Stimulated activated CD4-positive, alpha-beta T cell treated with anti-CD3 and anti-CD28 coated beads, Interleukin-12 subunit alpha, Interleukin-12 subunit beta, amount 100 ng/mL, for 4 hours (primary cell): ENCODE measurements at regions not wholly inside any gene's neighbourhood (a gene's known extent, or its start where the extent isn't known, plus 50 kb on each side); places are given as distances from the start of the nearest gene placed in this dataset.
"Not testable (repeated sequence)": the region's sequence is repeated elsewhere in the genome, so short reads cannot be mapped to it uniquely, and the experiment has no call there.

Experiments used
- DNase-seq: peaks from one replicate; pipeline ENCODE4 v3.0.0-alpha.2; 2020

DNA sequence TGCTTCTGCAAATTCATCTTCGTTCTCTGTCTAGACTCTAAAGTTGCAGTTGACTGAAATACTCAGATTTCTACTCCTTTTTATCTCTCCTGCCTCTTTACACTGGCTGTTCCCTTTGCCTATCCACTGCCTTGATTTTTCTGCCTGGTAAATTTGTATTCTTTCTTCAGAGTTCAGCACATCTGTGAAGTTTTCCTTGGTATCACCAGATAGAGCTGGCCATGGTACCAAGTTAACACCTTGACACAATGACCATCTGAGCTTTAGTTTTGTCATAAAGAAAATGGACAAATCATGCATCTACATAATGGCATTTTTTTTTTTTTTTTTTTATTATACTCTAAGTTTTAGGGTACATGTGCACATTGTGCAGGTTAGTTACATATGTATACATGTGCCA is 143.0 kb downstream of the PPP1R3A start:
- no peak for DNase-seq

DNA sequence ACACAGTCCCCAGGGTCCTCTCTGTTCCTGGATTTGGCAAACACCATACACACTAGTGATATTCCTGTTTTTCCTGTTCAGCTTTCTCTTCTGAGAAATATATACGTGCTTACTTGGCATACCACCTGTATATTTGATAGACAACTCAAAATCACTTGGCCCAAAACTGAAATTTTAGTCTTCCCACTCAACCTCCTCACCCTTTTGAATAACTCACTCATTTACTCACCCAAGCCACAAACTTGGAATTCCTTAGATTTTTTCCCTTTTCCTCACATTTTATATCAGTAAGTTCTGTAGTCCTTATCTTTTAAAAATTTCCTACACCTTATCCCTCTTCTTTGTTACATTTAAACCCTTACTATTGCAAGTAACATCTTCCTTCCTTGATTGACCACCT is 143.4 kb downstream of the PPP1R3A start:
- no peak for DNase-seq

- DNase-seq, result no peak
Observed at GRCh38 chr7:113774182-113774807, 144.5 kb downstream of the PPP1R3A start.

DNA sequence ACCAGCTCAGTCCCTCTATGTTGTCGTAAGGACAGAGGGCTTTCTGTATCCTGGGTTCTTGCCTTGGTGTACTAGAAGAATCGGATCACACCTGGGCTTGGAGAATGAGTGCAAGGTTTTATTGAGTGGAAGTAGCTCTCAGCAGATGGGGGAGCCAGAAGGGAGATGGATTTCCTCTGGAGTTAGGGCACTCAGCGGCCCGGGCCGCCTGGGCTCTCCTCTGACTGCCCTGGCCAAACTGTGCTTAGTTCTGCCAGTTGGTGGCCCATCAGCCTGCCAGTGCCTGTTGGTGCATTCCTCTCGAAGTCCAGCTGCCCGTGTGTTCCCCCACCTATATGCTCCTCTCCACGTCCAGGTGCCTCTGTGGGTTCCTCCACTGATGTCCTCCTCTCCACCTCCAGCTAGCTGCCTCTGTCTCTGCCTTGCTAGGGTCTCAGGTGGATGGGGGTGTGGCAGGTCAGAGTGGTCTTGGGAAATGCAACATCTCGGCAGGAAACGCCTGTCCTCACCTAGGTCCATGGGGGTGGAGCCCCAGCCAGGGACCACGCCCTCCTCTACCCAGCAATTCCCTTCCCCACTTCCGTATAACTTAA is 148.6 kb downstream of the PPP1R3A start:
- DNase-seq, result no peak

DNA sequence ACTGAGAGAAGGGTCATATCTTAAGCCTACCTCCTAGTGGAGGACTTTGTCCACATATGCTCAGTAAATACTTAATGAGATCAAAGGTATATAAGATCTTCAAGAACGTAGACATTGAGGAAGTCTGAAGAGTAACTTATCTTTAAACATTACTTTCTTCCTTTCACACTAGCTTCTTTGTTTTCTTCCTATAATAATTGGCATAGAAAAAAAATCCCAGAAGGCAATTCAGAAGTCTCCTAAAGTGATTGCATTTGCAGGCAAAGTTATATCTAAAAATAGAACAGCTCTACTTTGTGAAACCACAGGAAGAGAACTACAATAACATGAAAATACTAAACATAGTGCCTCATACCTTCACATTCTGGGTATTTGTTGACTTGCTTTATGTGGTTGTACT is 150.4 kb downstream of the PPP1R3A start:
- no peak for DNase-seq

GRCh38 chr7:113764401-113765035 is 154.3 kb downstream of the PPP1R3A start:
- DNase-seq, result no peak

GRCh38 chr7:113763226-113763625 is 155.6 kb downstream of the PPP1R3A start:
- DNase-seq, result no peak

- no peak for DNase-seq
Observed at GRCh38 chr7:113756250-113756649, 162.6 kb downstream of the PPP1R3A start.

DNA sequence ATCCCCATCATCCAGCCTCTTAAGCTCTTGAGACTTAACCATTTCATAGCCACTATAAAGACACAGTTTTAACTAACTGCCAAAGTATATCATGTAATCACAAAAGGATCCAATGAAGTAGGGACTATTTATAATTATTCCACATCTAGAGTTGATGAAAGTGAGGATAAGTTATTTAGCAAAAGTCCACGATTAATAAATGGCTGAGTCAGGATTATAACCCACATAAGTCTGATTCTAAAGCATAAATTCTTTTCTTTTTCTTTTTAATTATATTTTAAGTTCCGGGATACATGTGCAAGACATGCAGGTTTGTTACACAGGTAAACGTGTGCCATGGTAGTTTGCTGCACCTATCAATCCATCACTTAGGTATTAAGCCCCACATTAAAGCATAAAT is 166.1 kb downstream of the PPP1R3A start:
- no peak for DNase-seq

GRCh38 chr7:113752289-113752688 is 166.5 kb downstream of the PPP1R3A start:
- no peak for DNase-seq

- no peak for DNase-seq
Observed at GRCh38 chr7:113751547-113751946, 167.3 kb downstream of the PPP1R3A start.

DNA sequence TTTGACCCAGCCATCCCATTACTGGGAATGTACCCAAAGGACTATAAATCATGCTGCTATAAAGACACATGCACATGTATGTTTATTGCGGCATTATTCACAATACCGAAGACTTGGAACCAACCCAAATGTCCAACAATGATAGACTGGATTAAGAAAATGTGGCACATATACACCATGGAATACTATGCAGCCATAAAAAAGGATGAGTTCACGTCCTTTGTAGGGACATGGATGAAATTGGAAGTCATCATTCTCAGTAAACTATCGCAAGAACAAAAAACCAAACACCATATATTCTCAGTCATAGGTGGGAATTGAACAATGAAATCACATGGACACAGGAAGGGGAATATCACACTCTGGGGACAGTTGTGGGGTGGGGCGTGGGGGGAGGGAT is 170.4 kb downstream of the PPP1R3A start:
- DNase-seq, result not testable (repeated sequence)

DNA sequence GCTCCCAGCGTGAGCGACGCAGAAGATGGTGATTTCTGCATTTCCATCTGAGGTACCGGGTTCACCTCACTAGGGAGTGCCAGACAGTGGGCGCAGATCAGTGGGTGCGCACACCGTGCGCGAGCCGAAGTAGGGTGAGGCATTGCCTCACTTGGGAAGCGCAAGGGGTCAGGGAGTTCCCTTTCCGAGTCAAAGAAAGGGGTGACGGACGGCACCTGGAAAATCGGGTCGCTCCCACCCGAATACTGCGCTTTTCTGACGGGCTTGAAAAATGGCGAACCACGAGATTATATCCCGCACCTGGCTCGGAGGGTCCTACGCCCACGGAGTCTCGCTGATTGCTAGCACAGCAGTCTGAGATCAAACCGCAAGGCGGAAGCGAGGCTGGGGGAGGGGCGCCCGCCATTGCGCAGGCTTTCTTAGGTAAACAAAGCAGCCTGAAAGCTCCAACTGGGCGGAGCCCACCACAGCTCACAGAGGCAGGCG is 175.8 kb downstream of the PPP1R3A start:
- not testable (repeated sequence) for DNase-seq

DNA sequence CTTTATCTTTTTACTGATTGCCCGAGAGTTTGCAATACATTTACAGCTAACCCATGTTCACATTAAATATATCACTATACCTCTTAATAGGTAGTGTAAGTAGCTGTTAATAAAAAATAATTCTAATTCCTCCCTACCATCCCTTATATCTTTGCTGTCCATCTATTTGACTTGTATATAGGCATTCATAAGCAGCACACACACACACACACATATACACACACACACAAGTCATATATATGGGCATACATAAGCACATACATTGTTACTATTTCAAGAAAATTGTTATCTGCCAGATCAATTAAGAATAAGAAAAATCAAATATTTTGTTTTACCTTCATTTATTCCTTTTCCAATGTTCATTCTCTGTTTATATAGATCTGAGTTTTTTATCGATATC is 176.4 kb downstream of the PPP1R3A start:
- DNase-seq, result no peak

GRCh38 chr7:113731571-113731970 is 187.2 kb downstream of the PPP1R3A start:
- no peak for DNase-seq

DNA sequence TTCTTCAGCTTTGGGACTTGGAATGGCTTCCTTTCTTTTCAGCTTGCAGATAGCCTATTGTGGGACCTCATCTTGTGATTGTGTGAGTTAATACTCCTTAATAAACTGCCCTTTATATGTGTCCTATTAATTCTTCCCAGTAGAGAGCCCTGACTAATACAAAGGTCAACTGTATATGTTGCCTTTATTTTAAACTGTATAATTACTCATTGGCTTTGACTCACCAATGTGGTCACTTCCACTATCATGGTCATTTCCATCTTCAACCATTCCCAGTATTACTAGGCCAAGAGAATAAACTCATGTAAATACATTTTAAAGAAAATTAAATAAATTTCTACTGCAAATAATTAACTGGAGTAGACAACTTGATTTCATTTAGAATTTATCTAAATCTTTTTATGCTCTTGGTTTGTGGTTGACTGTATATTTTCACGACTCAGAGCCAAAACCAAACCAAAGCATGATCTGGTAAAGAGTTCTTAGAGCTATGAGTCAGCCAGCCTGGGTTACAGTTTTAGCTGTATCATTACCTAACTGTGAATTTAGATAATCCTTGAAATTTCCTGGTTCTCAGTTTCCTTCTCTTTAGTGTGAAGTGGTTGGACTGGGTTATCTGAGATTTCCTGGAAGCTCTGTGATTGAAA is 188.4 kb downstream of the PPP1R3A start:
- DNase-seq, result no peak

GRCh38 chr7:113727486-113727885 is 191.3 kb downstream of the PPP1R3A start:
- no peak for DNase-seq

DNA sequence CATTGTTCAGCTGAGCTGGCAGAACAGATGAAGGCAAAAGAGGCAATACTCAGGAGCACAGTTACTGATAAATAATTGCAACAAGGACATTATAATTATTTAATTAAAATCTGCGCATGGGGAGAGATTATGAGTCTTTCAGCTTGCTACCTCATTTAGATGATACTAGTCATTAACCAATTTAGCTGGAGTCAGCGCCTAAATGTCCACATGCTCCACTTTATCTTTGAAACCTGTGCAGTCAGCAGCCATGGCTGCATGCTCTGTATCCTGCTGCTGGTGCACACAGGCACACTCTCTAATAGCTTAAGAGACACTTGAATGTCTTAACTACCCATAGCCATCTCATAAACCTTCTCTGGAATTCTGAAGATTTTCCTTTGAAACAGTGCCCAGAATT is 196.8 kb downstream of the PPP1R3A start:
- no peak for DNase-seq

- DNase-seq, result no peak
Observed at GRCh38 chr7:113717739-113718138, 201.1 kb downstream of the PPP1R3A start.

- no peak for DNase-seq
Observed at GRCh38 chr7:113715981-113716856, 202.6 kb downstream of the PPP1R3A start.

- DNase-seq, result no peak
Observed at GRCh38 chr7:113715262-113715661, 203.5 kb downstream of the PPP1R3A start.

DNA sequence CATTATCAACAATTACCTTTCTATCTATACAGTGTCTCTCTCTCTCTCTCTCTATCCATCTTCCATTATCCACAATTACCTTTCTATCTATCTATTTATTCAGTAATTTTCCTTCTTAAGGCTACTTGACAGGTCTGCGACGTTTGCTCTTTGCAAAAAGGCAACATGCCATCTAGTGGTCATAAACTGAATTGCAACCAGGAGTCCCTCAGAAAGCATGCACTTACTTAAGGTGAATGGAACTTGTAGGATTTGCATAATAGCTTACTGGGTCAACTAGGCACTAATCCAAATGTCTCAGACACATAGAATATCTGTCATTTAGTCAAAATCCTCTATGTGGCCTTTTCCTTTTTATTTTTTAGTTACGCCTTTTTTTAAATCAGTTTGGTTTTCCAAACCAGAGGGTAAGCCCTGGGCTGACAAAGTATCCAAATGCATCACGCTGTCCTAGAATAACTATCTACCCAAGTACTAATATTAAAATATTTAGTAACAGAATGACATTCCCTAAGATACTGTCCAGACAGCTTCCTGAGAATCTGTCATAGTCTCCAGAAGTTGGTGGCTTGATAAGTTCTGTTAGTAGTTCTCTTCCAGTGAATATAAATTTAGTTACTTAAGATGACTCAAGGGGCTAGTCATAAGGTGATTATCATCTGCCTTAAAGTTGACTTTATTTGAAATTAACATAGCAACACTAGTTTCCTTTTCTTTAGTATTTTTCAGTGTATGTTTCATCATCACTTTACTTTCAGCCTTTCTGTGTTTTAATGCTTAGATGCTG is 208.3 kb downstream of the PPP1R3A start:
- no peak for DNase-seq
